HG02840 (cell line): ENCODE measurements at regions not wholly inside any gene's neighbourhood (a gene's known extent, or its start where the extent isn't known, plus 50 kb on each side); places are given as distances from the start of the nearest gene placed in this dataset.

ENCODE experiments used
- ATAC-seq: cut with Tn5 transposase; IDR thresholded peaks from one replicate; pipeline ENCODE4 v1.9.1; 2021; ENCODE audit warnings: mild to moderate bottlenecking, moderate library complexity, moderate number of reproducible peaks; ENCODE audit not compliant: unreplicated experiment, low FRiP score

GRCh38 chr10:91694170-91694794, 61.4 kb upstream of the PPP1R3C start:
- ATAC-seq, result no peak

GRCh38 chr10:91691981-91692380, 59.1 kb upstream of the PPP1R3C start:
- no peak for ATAC-seq

GRCh38 chr10:91690996-91691676, 58.3 kb upstream of the PPP1R3C start:
- ATAC-seq, result no peak

- ATAC-seq, result no peak
These were observed 57.5 kb upstream of the PPP1R3C start for GRCh38 chr10:91690412-91690811.

- no peak for ATAC-seq
These were observed 56.9 kb upstream of the PPP1R3C start for GRCh38 chr10:91689731-91690168.

GRCh38 chr10:91684841-91685240, 52.0 kb upstream of the PPP1R3C start:
- ATAC-seq, result no peak

GRCh38 chr10:91683975-91684374, 51.1 kb upstream of the PPP1R3C start:
- ATAC-seq, result no peak

GRCh38 chr10:91682912-91683311, 50.0 kb upstream of the PPP1R3C start:
- no peak for ATAC-seq
